GM12878 (cell line): ENCODE measurements at regions not wholly inside any gene's neighbourhood (a gene's known extent, or its start where the extent isn't known, plus 50 kb on each side); places are given as distances from the start of the nearest gene placed in this dataset.

ENCODE experiments used
- ATAC-seq: fragments of 200-7000 bp; cut with Tn5 transposase; 3 replicates; pipeline ENCODE4 v1.9.1; 2020; ENCODE audit warnings: mild to moderate bottlenecking, moderate library complexity
- BruUV-seq: library from RNA; stranded (reverse); fragments of 400-500 nt; replicated peaks from 2 replicates; lab custom pipeline; 2021; lab: Mats Ljungman, UMichigan
- CTCF ChIA-PET: fragments of 300-600 bp; sonication (Branson Sonifier 250); formaldehyde crosslinking; extraction: SDS; loops from one replicate; lab custom pipeline; 2021; ENCODE audit warnings: inconsistent platforms; lab: Yijun Ruan, JAX
- POLR2A ChIA-PET: fragments of 350-600 bp; formaldehyde crosslinking; extraction: SDS; loops from one replicate; lab custom pipeline; 2021; ENCODE audit warnings: inconsistent platforms; lab: Charles Lee
- RAD21 ChIA-PET: fragments of 300-600 bp; sonication (Branson Sonifier 250); formaldehyde crosslinking; loops from one replicate; lab custom pipeline; 2023; ENCODE audit warnings: antibody characterized with exemption; ENCODE audit not compliant: unreplicated experiment; lab: Charles Lee
- SMC1A ChIA-PET: fragments of 300-600 bp; sonication (Branson Sonifier 250); formaldehyde crosslinking; loops from one replicate; lab custom pipeline; 2023; ENCODE audit not compliant: unreplicated experiment, uncharacterized antibody; lab: Charles Lee
- DNase-seq: peaks from one replicate; pipeline ENCODE4 v3.0.0-alpha.2; 2011; ENCODE audit warnings: low read depth, low spot score
- FAIRE-seq: peaks from 3 replicates; lab custom pipeline; 2011; peaks lifted over from hg19 to GRCh38; lab: Jason Lieb, UNC
- H2AFZ ChIP-seq: 2 replicates; pipeline ENCODE4 v1.6.0; 2011; ENCODE audit warnings: low read depth, low read length, control low read depth; ENCODE audit not compliant: control insufficient read depth
- H3K27ac ChIP-seq: 2 replicates; pipeline ENCODE4 v1.5.1; 2011; ENCODE audit warnings: control low read depth; ENCODE audit not compliant: control insufficient read depth, insufficient read depth
- H3K27me3 ChIP-seq, 2 experiments: replicated peaks in 1 of 2; 2 replicates each; pipeline versions ENCODE4 v1.6.0 to v1.6.1; 2011; ENCODE audit warnings: low read length in 1 of 2; ENCODE audit not compliant: control insufficient read depth in 2 of 2, insufficient read depth in 2 of 2
- H3K36me3 ChIP-seq, 2 experiments: 2 replicates each; pipeline ENCODE4 v1.5.1; 2011; ENCODE audit warnings: low read length in 1 of 2; ENCODE audit not compliant: control insufficient read depth in 2 of 2, insufficient read depth in 2 of 2
- H3K4me1 ChIP-seq: 2 replicates; pipeline ENCODE4 v1.6.1; 2011; ENCODE audit warnings: mild to moderate bottlenecking, low read length, moderate library complexity, mixed read lengths; ENCODE audit not compliant: control insufficient read depth, insufficient read depth
- H3K4me2 ChIP-seq: 2 replicates; pipeline ENCODE4 v1.6.0; 2011; ENCODE audit warnings: control low read depth; ENCODE audit not compliant: control insufficient read depth, insufficient read depth
- H3K4me3 ChIP-seq: fragments of 200-600 bp; sonication (generic); 2 replicates; pipeline ENCODE4 v1.5.1; 2016
- H3K79me2 ChIP-seq: 2 replicates; pipeline ENCODE4 v1.6.0; 2011; ENCODE audit warnings: low read length; ENCODE audit not compliant: control insufficient read depth, insufficient read depth
- H3K9ac ChIP-seq: 2 replicates; pipeline ENCODE4 v1.8.0; 2011; ENCODE audit warnings: low read length, control low read depth, mixed read lengths; ENCODE audit not compliant: control insufficient read depth, insufficient read depth
- H3K9me3 ChIP-seq: replicated peaks from 3 replicates; pipeline ENCODE4 v1.5.1; 2011; ENCODE audit warnings: mild to moderate bottlenecking, low read length; ENCODE audit not compliant: control insufficient read depth, insufficient read depth
- H4K20me1 ChIP-seq: 2 replicates; pipeline ENCODE4 v1.6.0; 2011; ENCODE audit not compliant: control insufficient read depth, insufficient read depth
- CREB1 ChIP-seq: IDR thresholded peaks from 2 replicates; pipeline ENCODE4 v1.6.1; 2012; ENCODE audit warnings: low read depth, mild to moderate bottlenecking, inconsistent platforms
- EP300 ChIP-seq, 2 experiments: fragments of 150-350 bp in 1 of 2; IDR thresholded peaks; 2 replicates each; pipeline ENCODE4 v1.6.1; 2011 to 2012; ENCODE audit warnings: low read depth in 2 of 2, low read length in 2 of 2, borderline replicate concordance in 1 of 2, improper control_type of control experiment in 1 of 2, inconsistent platforms in 1 of 2; ENCODE audit not compliant: control insufficient read depth in 1 of 2
- JUND ChIP-seq: IDR thresholded peaks from 2 replicates; pipeline ENCODE4 v1.6.1; 2012; ENCODE audit warnings: low read depth, mild to moderate bottlenecking, low read length, improper control_type of control experiment, moderate library complexity
- PML ChIP-seq: IDR thresholded peaks from 2 replicates; pipeline ENCODE4 v1.6.1; 2012; ENCODE audit warnings: low read length, inconsistent platforms
- POLR2AphosphoS5 ChIP-seq: IDR thresholded peaks from 2 replicates; pipeline ENCODE4 v1.6.1; 2011; ENCODE audit warnings: mild to moderate bottlenecking, low read length, inconsistent platforms
- PRDM15 ChIP-seq: fragments of 450-650 bp; formaldehyde crosslinking; IDR thresholded peaks from 2 replicates; pipeline ENCODE4 v1.4.0; 2020; ENCODE audit warnings: mild to moderate bottlenecking, moderate library complexity
- SMC3 ChIP-seq: IDR thresholded peaks from 2 replicates; pipeline ENCODE4 v1.6.1; 2011; ENCODE audit warnings: low read length, improper control_type of control experiment, borderline replicate concordance
- SREBF2 ChIP-seq: IDR thresholded peaks from 2 replicates; pipeline ENCODE4 v1.6.1; 2012; ENCODE audit warnings: mild to moderate bottlenecking, low read length
- USF1 ChIP-seq: IDR thresholded peaks from 2 replicates; pipeline ENCODE4 v1.6.1; 2011; ENCODE audit warnings: borderline replicate concordance, low read depth, mild to moderate bottlenecking, moderate library complexity, mixed read lengths, low read length; ENCODE audit not compliant: insufficient read depth; ENCODE audit errors: extremely low read length
- ZNF274 ChIP-seq: IDR thresholded peaks from one replicate; pipeline ENCODE4 v1.8.0; 2011; ENCODE audit not compliant: insufficient read length, insufficient read depth
- ZNF687 ChIP-seq: fragments of 450-650 bp; IDR thresholded peaks from 2 replicates; pipeline ENCODE4 v1.6.1; 2017; ENCODE audit warnings: mild to moderate bottlenecking, moderate library complexity
- WGBS: methylation state at CpG from one replicate; pipeline ENCODE4 v1.1.6; 2016; ENCODE audit warnings: low lambda C conversion rate; ENCODE audit not compliant: insufficient replicate concordance, insufficient coverage; ENCODE audit errors: missing lambda C conversion rate; 5-methylcytosine and 5-hydroxymethylcytosine counted together
- in situ Hi-C: fragments of 300-500 bp; cut with MboI; formaldehyde crosslinking; loops from 9 replicates; pipeline ENCODE4 v1.14.3; 2018; ENCODE audit warnings: mixed read lengths
- intact Hi-C: fragments of 100-400 bp; cut with micrococcal nuclease; formaldehyde crosslinking; loops from one replicate; pipeline ENCODE4 v1.14.2; 2022; ENCODE audit not compliant: unreplicated experiment

GRCh38 chr12:46491548-46491947 is 119.0 kb upstream of the SLC38A2 start:
- Histone ChIP-seq H3K36me3 (no peaks in the 10 kb centered on the region), H3K27me3 (no peaks in the 10 kb centered on the region), H3K4me3 (no peak overlapping the region), H3K4me2 (no peak overlapping the region), H4K20me1 (no peaks in the 10 kb centered on the region), H3K4me1 (no peaks in the 10 kb centered on the region), H3K79me2 (no peaks in the 10 kb centered on the region), H2AFZ (no peak overlapping the region), H3K9me3 (no peaks in the 10 kb centered on the region), H3K27ac (no peak overlapping the region), H3K9ac (no peak overlapping the region)
- intact Hi-C loops (no loop called here), in situ Hi-C loops (no loop called here)
- FAIRE-seq (no peak), ATAC-seq (no peak), DNase-seq (no peak)
- CTCF ChIA-PET = no interaction called here
- 94% methylated on average over 1 of the region's 1 CpG for WGBS
- SMC1A ChIA-PET = interaction anchor here (0.9 to 1.9 kb wide), 5 partner anchors 10 to 30 kb away, joined by 3 to 5 read pairs (median 4); no protein-coding TSS in a partner anchor
- POLR2A ChIA-PET = no interaction called here
- TF ChIP-seq PML (no peak), EP300 (IDR thresholded peaks at IDR 0.05; ENCODE audit: borderline replicate concordance in 1 of 2, control insufficient read depth in 1 of 2, low read depth in 2 of 2, low read length in 2 of 2) (no peak), USF1 (no peak), ZNF687 (no peak), POLR2AphosphoS5 (no peak), CREB1 (no peak), SREBF2 (no peak), ZNF274 (no peak), SMC3 (no peak), JUND (no peak), PRDM15 (no peak)
- RAD21 ChIA-PET = no interaction called here
- BruUV-seq = no TSS peak
